ENCODE measurements at regions not wholly inside any gene's neighbourhood (a gene's known extent, or its start where the extent isn't known, plus 50 kb on each side); places are given as distances from the start of the nearest gene placed in this dataset.

DNA sequence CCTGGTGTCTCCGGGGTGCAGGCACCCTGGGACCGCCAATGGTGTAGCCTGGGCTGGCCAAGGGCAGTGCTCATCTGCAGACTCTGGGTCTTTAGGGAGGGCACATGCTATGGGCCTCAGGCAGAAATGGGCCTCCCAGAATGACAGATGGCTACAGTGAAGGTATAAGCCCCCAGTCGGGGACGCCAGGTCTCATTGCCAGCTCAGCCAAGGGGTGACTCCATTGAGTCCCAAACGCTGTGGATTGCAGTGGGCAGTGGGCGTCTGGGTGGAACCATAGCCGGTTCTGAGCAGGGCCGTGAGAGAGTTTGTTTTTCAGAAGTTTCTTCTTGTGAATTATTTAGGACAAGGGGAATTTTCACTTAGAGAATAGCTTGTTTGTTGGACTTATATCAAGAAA, 516.9 kb downstream of the TBC1D22A start:
- H3K4me1 ChIP-seq (ENCODE audit: insufficient read depth, low read length), result no peaks in the 10 kb centered on the region
- no peaks in the 10 kb centered on the region for H3K27me3 ChIP-seq (ENCODE audit: insufficient read depth, low read length)
- no peak overlapping the region for H3K9ac ChIP-seq (ENCODE audit: low read depth, low read length)
- H3K27ac ChIP-seq (ENCODE audit: low read length), result no peak overlapping the region
- no peaks in the 10 kb centered on the region for H3K36me3 ChIP-seq (ENCODE audit: insufficient read depth, low read depth, low read length)
- H3K9me3 ChIP-seq (ENCODE audit: insufficient read depth, low read depth, low read length), result no peaks in the 10 kb centered on the region
- no peak overlapping the region for H3K4me3 ChIP-seq (ENCODE audit: low read length)

DNA sequence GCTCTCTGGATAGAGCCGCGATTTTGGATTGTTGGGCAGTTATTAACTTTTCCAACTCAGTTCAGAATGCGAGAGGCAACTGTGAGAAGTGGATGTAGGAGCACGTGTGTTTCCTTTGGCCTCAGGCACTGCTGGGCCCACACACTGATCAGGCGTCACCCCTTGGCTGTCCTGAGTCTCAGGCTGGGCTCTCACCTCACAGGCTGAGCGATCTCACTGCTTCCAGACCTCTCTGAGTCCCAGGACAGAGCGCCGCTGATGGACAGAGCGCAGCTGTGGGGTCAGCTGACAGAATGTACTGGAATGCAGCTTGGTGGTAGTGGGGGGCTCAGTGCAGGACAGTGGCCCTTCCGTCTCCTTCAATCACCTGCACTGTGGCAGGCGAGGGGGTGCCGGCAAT, 516.2 kb downstream of the TBC1D22A start:
- Histone ChIP-seq H3K27me3 (ENCODE audit: insufficient read depth, low read length) (no peaks in the 10 kb centered on the region), H3K9me3 (ENCODE audit: insufficient read depth, low read depth, low read length) (no peaks in the 10 kb centered on the region), H3K4me3 (ENCODE audit: low read length) (no peak overlapping the region), H3K4me1 (ENCODE audit: insufficient read depth, low read length) (no peaks in the 10 kb centered on the region), H3K9ac (ENCODE audit: low read depth, low read length) (no peak overlapping the region), H3K27ac (ENCODE audit: low read length) (no peak overlapping the region), H3K36me3 (ENCODE audit: insufficient read depth, low read depth, low read length) (no peaks in the 10 kb centered on the region)

DNA sequence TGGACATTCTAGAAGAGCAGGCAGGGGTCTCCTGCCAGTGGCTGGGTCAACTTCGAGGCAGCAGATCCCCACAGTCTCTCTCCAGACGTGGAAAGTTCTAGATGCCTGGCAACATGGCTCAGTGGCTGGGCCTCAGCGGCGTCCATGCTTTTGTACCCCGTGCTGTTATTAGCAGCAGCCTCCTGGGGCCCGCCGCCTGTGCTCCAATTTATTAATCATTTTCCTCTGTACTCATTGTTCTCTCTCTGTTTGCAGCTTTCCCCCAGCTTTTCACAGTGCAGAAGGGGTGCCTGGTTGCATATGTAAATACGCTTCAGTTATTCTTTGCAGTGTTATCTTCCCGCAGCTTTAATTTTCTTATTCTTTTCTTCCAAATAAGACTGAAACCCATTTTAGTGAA, 515.1 kb downstream of the TBC1D22A start:
- Histone ChIP-seq H3K4me3 (ENCODE audit: low read length) (no peak overlapping the region), H3K27ac (ENCODE audit: low read length) (no peak overlapping the region), H3K27me3 (ENCODE audit: insufficient read depth, low read length) (no peaks in the 10 kb centered on the region), H3K36me3 (ENCODE audit: insufficient read depth, low read depth, low read length) (no peaks in the 10 kb centered on the region), H3K9ac (ENCODE audit: low read depth, low read length) (no peak overlapping the region), H3K9me3 (ENCODE audit: insufficient read depth, low read depth, low read length) (no peaks in the 10 kb centered on the region), H3K4me1 (ENCODE audit: insufficient read depth, low read length) (no peaks in the 10 kb centered on the region)

DNA sequence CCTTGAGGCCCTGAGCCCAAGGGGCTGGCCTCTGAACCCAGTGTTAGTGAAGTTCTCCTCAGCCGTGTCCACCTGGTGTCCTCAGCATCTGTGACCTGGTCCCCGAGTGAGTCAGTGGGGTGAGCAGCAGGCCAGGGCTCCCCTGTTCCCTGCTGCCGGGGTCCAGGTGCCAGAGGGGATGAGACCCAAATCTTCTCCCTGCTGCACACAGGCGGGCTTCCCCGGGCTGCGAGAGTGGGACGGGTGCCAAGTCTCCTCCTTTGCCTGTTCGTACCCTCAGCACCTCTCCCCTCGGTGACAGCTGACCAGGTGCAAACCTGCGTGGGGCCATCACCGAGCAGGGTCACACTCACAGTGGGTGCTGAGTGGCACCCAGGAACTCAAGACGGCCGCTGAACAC, 514.5 kb downstream of the TBC1D22A start:
- Histone ChIP-seq H3K4me3 (ENCODE audit: low read length) (no peak overlapping the region), H3K4me1 (ENCODE audit: insufficient read depth, low read length) (no peaks in the 10 kb centered on the region), H3K27ac (ENCODE audit: low read length) (no peak overlapping the region), H3K9ac (ENCODE audit: low read depth, low read length) (no peak overlapping the region), H3K9me3 (ENCODE audit: insufficient read depth, low read depth, low read length) (no peaks in the 10 kb centered on the region), H3K27me3 (ENCODE audit: insufficient read depth, low read length) (no peaks in the 10 kb centered on the region), H3K36me3 (ENCODE audit: insufficient read depth, low read depth, low read length) (no peaks in the 10 kb centered on the region)

DNA sequence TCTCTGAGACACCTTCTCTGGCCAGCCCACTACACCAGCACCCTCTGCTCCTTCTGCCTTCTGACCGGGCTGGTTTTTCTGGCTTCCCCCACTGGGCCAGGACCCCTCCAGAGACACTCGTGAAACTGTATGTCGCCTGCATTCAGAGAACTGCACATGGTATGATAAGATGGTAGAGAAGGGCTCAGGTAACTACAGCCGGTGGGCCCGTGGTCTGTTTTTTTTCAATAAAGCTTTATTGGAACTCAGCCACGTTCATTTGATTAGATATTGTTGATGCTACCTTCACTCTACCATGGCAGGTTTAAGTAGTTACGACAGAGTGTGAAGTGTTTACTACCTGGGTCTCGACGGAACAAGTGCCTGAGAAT, 514.0 kb downstream of the TBC1D22A start:
- Histone ChIP-seq H3K27ac (ENCODE audit: low read length) (no peak overlapping the region), H3K36me3 (ENCODE audit: insufficient read depth, low read depth, low read length) (no peaks in the 10 kb centered on the region), H3K4me1 (ENCODE audit: insufficient read depth, low read length) (no peaks in the 10 kb centered on the region), H3K9me3 (ENCODE audit: insufficient read depth, low read depth, low read length) (no peaks in the 10 kb centered on the region), H3K9ac (ENCODE audit: low read depth, low read length) (no peak overlapping the region), H3K27me3 (ENCODE audit: insufficient read depth, low read length) (no peaks in the 10 kb centered on the region), H3K4me3 (ENCODE audit: low read length) (no peak overlapping the region)

DNA sequence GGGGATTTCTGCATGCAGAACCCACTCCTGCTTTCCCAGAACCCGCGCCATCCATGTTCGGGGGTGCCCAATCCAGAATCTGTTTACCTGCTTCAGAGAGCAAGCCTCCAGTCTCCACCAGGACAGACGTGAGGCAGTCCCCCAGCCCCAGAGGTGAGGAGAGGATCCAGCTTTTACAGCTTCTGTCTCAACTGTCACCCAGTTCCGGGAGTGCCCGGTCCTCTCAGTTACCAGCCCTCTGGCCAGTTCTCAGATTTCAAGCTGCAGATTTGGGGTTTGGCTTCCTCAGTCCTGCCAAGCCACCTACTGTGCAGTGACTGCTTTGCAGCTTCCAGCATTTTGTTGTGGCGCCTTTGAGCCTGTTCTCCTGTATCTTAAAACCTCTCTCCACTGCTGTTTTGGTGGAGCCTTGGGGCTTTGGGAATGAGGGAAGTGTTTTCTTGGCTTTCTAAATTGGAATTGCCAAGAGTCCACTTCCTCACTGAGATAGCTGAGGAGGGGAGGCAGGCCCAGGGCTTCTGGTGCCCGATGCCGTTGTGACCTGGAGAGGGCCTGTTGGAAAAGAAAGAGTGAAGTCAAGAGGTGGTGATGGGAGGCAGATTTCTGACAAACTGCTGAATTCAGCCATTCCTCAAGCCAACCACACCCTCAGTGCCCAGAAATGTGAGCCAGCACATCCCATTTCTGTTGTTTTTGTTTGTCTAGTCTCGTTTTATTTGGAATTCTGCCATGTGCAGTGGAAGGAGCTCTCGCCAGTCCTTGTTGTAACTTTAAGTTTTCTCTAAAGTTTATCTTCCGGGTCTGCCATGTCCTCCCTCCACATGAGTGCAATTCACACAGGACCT, 513.4 kb downstream of the TBC1D22A start:
- Histone ChIP-seq H3K27me3 (ENCODE audit: insufficient read depth, low read length) (no peaks in the 10 kb centered on the region), H3K9me3 (ENCODE audit: insufficient read depth, low read depth, low read length) (no peaks in the 10 kb centered on the region), H3K9ac (ENCODE audit: low read depth, low read length) (no peak overlapping the region), H3K27ac (ENCODE audit: low read length) (no peak overlapping the region), H3K36me3 (ENCODE audit: insufficient read depth, low read depth, low read length) (no peaks in the 10 kb centered on the region), H3K4me1 (ENCODE audit: insufficient read depth, low read length) (no peaks in the 10 kb centered on the region), H3K4me3 (ENCODE audit: low read length) (no peak overlapping the region)

DNA sequence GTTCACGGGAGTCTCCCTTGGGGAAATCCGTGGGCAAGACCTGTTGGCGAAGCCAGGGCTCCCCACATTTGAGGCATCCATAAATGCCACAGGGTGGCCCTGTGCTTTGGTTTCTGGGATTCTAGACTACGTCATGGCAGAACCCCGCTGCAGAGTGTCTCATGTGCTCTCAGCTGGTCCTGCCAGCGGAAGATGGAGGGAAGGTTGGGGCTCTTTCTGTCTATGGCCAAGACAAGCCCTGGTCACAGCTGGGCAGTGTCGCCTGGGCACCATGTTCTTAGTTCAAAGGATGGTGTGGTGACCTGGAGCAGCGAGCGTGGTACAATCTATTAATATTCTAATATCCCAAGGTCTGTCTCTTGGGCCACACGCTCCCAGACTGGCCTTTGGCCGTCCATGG, 511.7 kb downstream of the TBC1D22A start:
- Histone ChIP-seq H3K9me3 (ENCODE audit: insufficient read depth, low read depth, low read length) (no peaks in the 10 kb centered on the region), H3K27ac (ENCODE audit: low read length) (no peak overlapping the region), H3K4me1 (ENCODE audit: insufficient read depth, low read length) (no peaks in the 10 kb centered on the region), H3K4me3 (ENCODE audit: low read length) (no peak overlapping the region), H3K36me3 (ENCODE audit: insufficient read depth, low read depth, low read length) (no peaks in the 10 kb centered on the region), H3K27me3 (ENCODE audit: insufficient read depth, low read length) (no peaks in the 10 kb centered on the region), H3K9ac (ENCODE audit: low read depth, low read length) (no peak overlapping the region)

DNA sequence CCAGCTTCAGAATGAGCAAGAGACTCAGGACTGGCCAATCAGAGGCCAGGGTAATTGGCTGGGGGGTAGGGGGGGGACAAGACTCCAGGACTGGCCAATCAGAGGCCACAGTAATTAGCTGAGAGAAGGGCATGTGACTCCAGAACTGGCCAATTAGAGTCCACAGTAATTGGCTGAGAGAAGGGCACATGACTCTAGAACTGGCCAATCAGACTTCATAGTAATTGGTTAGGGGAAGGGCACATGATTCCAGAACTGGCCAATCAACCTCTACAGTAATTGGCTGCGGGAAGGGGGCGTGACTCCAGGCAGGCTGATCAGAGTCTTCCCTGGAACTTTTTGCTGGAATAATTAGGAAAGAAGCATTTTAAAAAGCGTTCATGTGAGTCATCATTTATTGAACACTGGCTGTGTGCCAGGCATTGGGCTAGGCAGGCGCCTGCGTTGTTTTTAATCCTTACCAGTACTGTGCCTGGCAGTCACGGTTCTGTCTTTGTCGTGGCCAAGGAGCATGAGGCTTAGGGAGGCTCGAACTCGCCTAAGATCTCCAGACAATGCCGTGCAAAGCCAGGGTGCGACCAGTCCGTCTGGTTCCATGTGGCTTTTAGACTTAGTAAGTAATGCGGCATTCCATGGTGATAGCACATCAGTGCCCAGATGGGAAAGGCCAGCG, 508.1 kb downstream of the TBC1D22A start:
- Histone ChIP-seq H3K9ac (ENCODE audit: low read depth, low read length) (no peak overlapping the region), H3K36me3 (ENCODE audit: insufficient read depth, low read depth, low read length) (no peaks in the 10 kb centered on the region), H3K4me3 (ENCODE audit: low read length) (no peak overlapping the region), H3K27me3 (ENCODE audit: insufficient read depth, low read length) (no peaks in the 10 kb centered on the region), H3K27ac (ENCODE audit: low read length) (no peak overlapping the region), H3K9me3 (ENCODE audit: insufficient read depth, low read depth, low read length) (peaks cover 9% of the 10 kb centered on the region; the same call in 1 of the 2 replicates), H3K4me1 (ENCODE audit: insufficient read depth, low read length) (no peaks in the 10 kb centered on the region)

DNA sequence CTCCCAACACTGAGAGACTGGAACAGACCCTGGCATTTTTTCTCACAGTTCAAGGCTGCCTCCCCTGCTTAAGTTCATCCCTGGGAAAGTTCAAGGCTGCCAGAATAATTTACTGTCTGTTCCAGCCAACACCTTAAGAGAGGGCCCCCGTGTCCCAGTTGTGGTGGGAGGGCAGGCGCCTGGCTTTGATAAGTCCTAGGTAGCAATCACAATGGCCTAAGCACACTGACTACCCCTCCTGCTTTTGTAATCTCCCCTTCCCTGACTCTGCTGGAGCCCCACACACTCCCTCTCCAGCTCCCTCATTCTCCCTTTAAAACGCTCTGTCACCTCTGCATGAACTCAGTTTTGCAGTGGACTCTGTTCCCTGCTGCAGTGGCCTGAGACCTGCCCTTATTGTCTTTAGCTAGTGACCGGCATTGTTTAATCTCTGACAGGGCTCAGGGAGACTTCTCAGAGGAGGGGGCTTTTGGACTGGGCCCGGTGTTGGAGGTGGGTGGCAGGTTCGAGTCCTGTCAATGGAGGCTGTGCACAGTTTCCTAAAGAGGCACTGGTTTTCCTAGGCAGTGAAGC, 507.2 kb downstream of the TBC1D22A start:
- H3K9me3 ChIP-seq (ENCODE audit: insufficient read depth, low read depth, low read length), result peaks cover 9% of the 10 kb centered on the region; the same call in 1 of the 2 replicates
- no peaks in the 10 kb centered on the region for H3K4me1 ChIP-seq (ENCODE audit: insufficient read depth, low read length)
- no peak overlapping the region for H3K4me3 ChIP-seq (ENCODE audit: low read length)
- no peak overlapping the region for H3K9ac ChIP-seq (ENCODE audit: low read depth, low read length)
- H3K27me3 ChIP-seq (ENCODE audit: insufficient read depth, low read length), result no peaks in the 10 kb centered on the region
- H3K36me3 ChIP-seq (ENCODE audit: insufficient read depth, low read depth, low read length), result no peaks in the 10 kb centered on the region
- no peak overlapping the region for H3K27ac ChIP-seq (ENCODE audit: low read length)

DNA sequence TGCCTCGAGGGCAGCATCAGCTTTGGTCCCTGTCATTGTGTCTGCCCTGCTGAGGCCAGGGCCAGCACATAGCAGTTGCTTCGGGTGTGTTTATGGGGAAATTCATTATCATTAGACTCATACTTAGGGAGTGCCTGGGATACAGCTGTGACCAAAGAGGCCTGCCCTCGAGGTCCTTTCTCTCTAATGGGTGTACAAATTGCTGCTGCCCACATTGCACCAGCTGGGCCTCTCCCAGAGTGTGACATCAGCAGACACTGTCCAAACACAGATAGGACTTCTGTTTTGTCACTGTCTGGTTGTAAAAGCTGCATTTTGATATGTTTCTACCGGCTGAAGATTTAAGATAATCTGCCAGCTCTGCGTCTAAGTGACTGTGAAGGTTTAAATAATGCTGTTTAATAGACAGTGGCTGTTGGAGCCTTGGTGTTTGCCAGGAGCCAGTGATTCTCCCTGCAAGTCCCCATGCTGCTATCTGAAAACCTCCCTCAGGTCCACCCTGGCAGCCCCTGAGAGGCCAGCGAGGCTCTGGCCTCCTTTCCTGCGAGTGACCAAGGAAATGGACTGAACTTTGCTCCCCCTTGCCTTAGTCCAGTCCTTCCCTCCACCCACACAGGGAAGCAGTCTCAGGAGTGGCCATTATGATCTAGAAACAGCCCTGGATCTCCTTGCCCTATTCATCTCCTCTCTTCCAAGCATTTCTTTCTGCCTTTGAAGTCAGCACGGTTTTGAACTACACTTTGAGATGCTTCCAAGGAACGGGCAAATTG, 505.2 kb downstream of the TBC1D22A start:
- H3K27me3 ChIP-seq (ENCODE audit: insufficient read depth, low read length), result no peaks in the 10 kb centered on the region
- H3K27ac ChIP-seq (ENCODE audit: low read length), result no peak overlapping the region
- H3K4me3 ChIP-seq (ENCODE audit: low read length), result no peak overlapping the region

DNA sequence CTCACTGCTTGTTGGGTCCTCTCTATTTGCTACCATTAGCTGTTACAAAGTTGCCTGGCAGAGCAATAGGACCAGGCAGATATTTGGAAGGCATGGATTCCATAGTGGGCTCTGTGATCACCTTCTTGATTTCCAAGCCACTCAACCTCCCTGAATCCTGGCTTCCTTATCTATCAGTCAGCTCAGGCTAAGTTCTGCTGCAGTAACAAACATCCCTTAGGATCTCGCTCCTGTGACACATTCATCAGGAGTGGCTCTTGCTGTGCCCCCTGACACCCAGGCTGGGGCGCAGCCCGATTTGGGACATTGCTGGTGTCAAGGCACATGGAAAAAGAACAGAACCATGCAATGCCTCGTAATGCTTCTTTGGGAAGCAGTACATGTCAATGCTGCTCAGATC, 503.9 kb downstream of the TBC1D22A start:
- no peak overlapping the region for H3K4me3 ChIP-seq (ENCODE audit: low read length)
- H3K9ac ChIP-seq (ENCODE audit: low read depth, low read length), result no peak overlapping the region
- H3K27ac ChIP-seq (ENCODE audit: low read length), result no peak overlapping the region
- no peaks in the 10 kb centered on the region for H3K36me3 ChIP-seq (ENCODE audit: insufficient read depth, low read depth, low read length)
- no peaks in the 10 kb centered on the region for H3K27me3 ChIP-seq (ENCODE audit: insufficient read depth, low read length)
- no peaks in the 10 kb centered on the region for H3K4me1 ChIP-seq (ENCODE audit: insufficient read depth, low read length)
- H3K9me3 ChIP-seq (ENCODE audit: insufficient read depth, low read depth, low read length), result peaks cover 14% of the 10 kb centered on the region; the same call in 1 of the 2 replicates

More for the DNA sequence above, 505.2 kb downstream of the TBC1D22A start:
- Histone ChIP-seq H3K4me1 (ENCODE audit: insufficient read depth, low read length) (no peaks in the 10 kb centered on the region), H3K9ac (ENCODE audit: low read depth, low read length) (no peak overlapping the region), H3K36me3 (ENCODE audit: insufficient read depth, low read depth, low read length) (no peaks in the 10 kb centered on the region), H3K9me3 (ENCODE audit: insufficient read depth, low read depth, low read length) (peaks cover 9% of the 10 kb centered on the region; the same call in 1 of the 2 replicates)

Data from iPS-20b (cell line).